ENCODE measurements at regions not wholly inside any gene's neighbourhood (a gene's known extent, or its start where the extent isn't known, plus 50 kb on each side); places are given as distances from the start of the nearest gene placed in this dataset.
A peak's percentile ranks its signal among the peaks of the same experiment; 100 is the strongest.

DNA sequence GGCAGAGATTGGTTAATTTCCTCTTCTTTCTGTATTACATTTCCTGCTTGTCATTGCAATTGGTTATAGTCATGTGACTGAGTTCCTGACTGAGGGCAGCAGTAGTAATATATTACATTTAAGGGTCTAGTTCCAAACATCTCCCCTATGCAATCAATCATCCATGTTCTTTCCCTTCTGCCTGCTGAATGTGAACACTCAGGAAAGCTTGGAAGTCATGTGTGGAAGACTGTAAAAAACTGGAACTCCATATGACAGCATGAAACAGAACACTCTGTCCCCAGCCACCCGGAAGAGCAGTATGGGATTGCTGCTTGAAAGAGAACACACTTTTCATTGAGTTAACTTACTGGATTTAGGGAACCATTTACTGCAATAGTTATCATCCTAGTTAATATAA, 459.7 kb upstream of the SEMA3A start:
- Histone ChIP-seq H3K27ac (ENCODE audit: low read depth, low read length) (no peak overlapping the region), H3K9me3 (ENCODE audit: control insufficient read depth, insufficient read depth, low read length) (no peaks in the 10 kb centered on the region), H3K36me3 (ENCODE audit: control insufficient read depth, insufficient read depth, low read length) (no peaks in the 10 kb centered on the region), H3K27me3 (ENCODE audit: control insufficient read depth, insufficient read depth, low read length) (no peaks in the 10 kb centered on the region), H3K4me1 (ENCODE audit: control insufficient read depth, insufficient read depth, low read length) (no peaks in the 10 kb centered on the region), H3K4me3 (ENCODE audit: low read depth, low read length) (no peak overlapping the region)
- no CpG with 5 or more reads among the region's 1 CpG for WGBS (ENCODE audit: insufficient coverage)
- no peak for DNase-seq (ENCODE audit: low read depth in 4 of 6, low spot score in 6 of 6)

DNA sequence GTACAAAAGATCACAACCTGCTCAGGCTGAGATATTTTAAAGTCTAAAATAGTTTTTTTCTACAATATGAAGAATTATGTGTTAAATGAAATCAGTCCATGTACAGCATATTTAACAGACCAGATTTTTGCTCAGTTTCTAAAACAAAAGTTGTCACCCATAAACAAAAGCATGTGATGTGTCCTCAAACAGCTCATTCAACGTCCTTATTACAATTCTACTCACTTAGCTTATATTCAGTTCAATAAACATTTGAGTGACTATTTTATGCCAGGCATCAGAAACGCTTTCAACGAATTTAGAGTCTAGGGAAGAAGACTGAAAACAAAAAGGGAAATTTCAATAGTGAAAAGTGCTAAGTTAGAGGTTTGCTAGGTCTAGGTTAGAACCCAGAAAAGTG, 457.3 kb upstream of the SEMA3A start:
- 0% methylated on average over 2 of the region's 3 CpGs for WGBS (ENCODE audit: insufficient coverage)
- Histone ChIP-seq H3K4me3 (ENCODE audit: low read depth, low read length) (no peak overlapping the region), H3K9me3 (ENCODE audit: control insufficient read depth, insufficient read depth, low read length) (no peaks in the 10 kb centered on the region), H3K27ac (ENCODE audit: low read depth, low read length) (no peak overlapping the region), H3K4me1 (ENCODE audit: control insufficient read depth, insufficient read depth, low read length) (no peaks in the 10 kb centered on the region), H3K36me3 (ENCODE audit: control insufficient read depth, insufficient read depth, low read length) (no peaks in the 10 kb centered on the region), H3K27me3 (ENCODE audit: control insufficient read depth, insufficient read depth, low read length) (no peaks in the 10 kb centered on the region)
- DNase-seq (ENCODE audit: low read depth in 4 of 6, low spot score in 6 of 6) = peak in 1 of 6 donors; percentile 20

DNA sequence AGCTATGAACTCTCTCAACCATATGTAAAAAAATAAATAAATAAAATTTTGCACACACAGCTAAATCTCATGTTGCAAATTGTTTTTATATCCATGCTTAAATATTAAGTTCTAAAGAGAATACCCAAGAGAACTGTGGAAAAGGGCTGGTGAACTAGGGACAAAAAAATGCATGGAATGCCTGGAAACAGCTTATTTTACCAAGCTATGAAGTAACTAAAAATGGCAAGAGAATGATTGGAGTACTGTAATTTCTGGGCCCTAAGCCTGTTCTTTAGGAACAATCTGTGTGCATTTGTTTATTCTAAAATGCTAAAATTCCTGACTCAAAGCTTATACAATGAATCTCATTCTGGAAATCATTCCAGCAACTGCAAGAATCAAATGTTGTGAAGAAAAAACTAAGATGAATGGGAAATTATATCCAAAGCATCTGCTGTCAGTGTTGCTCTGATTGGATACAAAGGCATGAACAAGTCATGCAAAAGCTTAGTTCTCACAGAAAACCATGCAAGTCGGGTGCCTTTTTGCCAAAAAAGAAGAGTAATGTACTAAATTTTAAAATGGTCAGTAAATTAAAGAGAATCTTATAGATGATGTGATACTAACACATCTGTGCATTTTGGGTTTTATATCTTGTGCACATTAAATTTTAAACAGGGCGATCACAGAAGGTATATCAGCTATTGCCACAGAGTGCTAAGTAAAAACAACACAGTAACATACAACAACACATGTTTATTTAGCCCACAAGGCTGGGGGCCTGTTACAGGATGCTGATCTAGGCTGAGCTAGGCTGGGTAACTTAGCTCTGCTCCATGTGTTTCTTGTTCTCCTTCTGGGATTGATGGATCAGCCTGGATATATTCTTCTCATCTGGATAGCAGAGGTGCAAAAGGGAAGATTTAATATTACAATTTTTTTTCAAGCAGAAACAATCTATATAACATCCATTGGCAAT, 453.5 kb upstream of the SEMA3A start:
- no peaks in the 10 kb centered on the region for H3K27me3 ChIP-seq (ENCODE audit: control insufficient read depth, insufficient read depth, low read length)
- peak in 1 of 6 donors; percentile 66 for DNase-seq (ENCODE audit: low read depth in 4 of 6, low spot score in 6 of 6)
- H3K9me3 ChIP-seq (ENCODE audit: control insufficient read depth, insufficient read depth, low read length) = no peaks in the 10 kb centered on the region
- no peaks in the 10 kb centered on the region for H3K36me3 ChIP-seq (ENCODE audit: control insufficient read depth, insufficient read depth, low read length)
- H3K4me3 ChIP-seq (ENCODE audit: low read depth, low read length) = no peak overlapping the region
- no peaks in the 10 kb centered on the region for H3K4me1 ChIP-seq (ENCODE audit: control insufficient read depth, insufficient read depth, low read length)
- peak overlapping the region; percentile 15 for H3K27ac ChIP-seq (ENCODE audit: low read depth, low read length)
- WGBS (ENCODE audit: insufficient coverage) = 50% methylated on average over 1 of the region's 2 CpGs

DNA sequence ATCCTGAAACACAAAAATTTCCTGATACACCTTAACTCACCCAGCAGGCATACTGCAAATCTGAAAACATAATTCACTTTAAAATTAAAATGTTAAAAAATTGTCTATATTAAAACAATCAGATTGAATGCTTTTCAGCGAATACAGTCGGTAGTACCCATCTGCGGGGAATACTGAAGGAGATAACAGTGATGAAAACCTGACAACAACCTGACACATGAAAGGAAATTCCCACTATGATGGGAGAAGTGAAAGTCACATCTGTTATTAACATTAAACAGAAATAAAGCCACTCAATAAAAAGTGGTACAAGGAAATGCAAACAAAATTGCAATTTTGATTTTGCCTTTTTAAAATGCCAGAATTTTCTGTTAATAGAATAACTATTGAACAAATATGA, 448.0 kb upstream of the SEMA3A start:
- no peaks in the 10 kb centered on the region for H3K4me1 ChIP-seq (ENCODE audit: control insufficient read depth, insufficient read depth, low read length)
- no peaks in the 10 kb centered on the region for H3K9me3 ChIP-seq (ENCODE audit: control insufficient read depth, insufficient read depth, low read length)
- DNase-seq (ENCODE audit: low read depth in 4 of 6, low spot score in 6 of 6) = no peak
- no peak overlapping the region for H3K4me3 ChIP-seq (ENCODE audit: low read depth, low read length)
- H3K27ac ChIP-seq (ENCODE audit: low read depth, low read length) = no peak overlapping the region
- no peaks in the 10 kb centered on the region for H3K27me3 ChIP-seq (ENCODE audit: control insufficient read depth, insufficient read depth, low read length)
- H3K36me3 ChIP-seq (ENCODE audit: control insufficient read depth, insufficient read depth, low read length) = no peaks in the 10 kb centered on the region
- no CpG with 5 or more reads among the region's 3 CpGs for WGBS (ENCODE audit: insufficient coverage)

DNA sequence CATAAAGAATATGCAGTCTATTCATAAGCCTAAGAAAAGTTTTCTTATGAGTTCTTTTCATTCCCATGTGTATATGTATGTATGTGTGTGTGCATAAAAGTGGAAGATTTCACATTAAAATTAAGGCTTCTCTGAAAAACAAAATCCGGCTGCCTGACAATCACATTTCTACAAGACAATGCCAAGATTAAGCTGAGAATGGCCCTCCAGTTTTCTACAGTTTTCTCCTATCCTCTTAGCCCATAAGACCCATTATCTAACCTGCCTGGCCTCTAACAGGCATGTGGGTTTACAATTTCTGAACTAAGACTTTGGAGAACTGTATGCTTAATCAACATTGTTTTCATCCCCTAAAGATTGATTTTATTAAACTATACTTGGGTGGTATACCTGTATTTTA, 446.0 kb upstream of the SEMA3A start:
- Histone ChIP-seq H3K9me3 (ENCODE audit: control insufficient read depth, insufficient read depth, low read length) (peaks cover 2% of the 10 kb centered on the region), H3K27ac (ENCODE audit: low read depth, low read length) (no peak overlapping the region), H3K4me3 (ENCODE audit: low read depth, low read length) (no peak overlapping the region), H3K27me3 (ENCODE audit: control insufficient read depth, insufficient read depth, low read length) (no peaks in the 10 kb centered on the region), H3K4me1 (ENCODE audit: control insufficient read depth, insufficient read depth, low read length) (no peaks in the 10 kb centered on the region), H3K36me3 (ENCODE audit: control insufficient read depth, insufficient read depth, low read length) (no peaks in the 10 kb centered on the region)
- no peak for DNase-seq (ENCODE audit: low read depth in 4 of 6, low spot score in 6 of 6)
- WGBS (ENCODE audit: insufficient coverage) = no CpG with 5 or more reads among the region's 1 CpG

DNA sequence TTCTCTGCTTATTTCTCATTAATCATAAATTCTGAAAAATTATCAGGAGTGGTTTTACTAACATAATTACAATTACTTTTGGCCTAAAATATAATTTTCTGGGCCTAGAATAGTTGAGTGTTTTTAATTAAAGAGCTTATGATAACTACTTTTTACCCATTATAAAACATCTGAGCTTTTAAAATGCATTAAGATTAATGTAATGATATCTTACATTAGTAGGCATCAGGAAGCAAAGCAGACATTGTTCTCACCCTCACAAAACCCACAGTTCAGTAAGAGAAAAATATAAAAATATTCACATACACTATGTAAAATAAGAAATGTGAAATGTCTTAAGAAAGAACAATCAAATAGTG, 443.7 kb upstream of the SEMA3A start:
- Histone ChIP-seq H3K27me3 (ENCODE audit: control insufficient read depth, insufficient read depth, low read length) (no peaks in the 10 kb centered on the region), H3K4me1 (ENCODE audit: control insufficient read depth, insufficient read depth, low read length) (no peaks in the 10 kb centered on the region), H3K36me3 (ENCODE audit: control insufficient read depth, insufficient read depth, low read length) (no peaks in the 10 kb centered on the region), H3K27ac (ENCODE audit: low read depth, low read length) (no peak overlapping the region), H3K9me3 (ENCODE audit: control insufficient read depth, insufficient read depth, low read length) (peaks cover 2% of the 10 kb centered on the region), H3K4me3 (ENCODE audit: low read depth, low read length) (no peak overlapping the region)
- no peak for DNase-seq (ENCODE audit: low read depth in 4 of 6, low spot score in 6 of 6)

DNA sequence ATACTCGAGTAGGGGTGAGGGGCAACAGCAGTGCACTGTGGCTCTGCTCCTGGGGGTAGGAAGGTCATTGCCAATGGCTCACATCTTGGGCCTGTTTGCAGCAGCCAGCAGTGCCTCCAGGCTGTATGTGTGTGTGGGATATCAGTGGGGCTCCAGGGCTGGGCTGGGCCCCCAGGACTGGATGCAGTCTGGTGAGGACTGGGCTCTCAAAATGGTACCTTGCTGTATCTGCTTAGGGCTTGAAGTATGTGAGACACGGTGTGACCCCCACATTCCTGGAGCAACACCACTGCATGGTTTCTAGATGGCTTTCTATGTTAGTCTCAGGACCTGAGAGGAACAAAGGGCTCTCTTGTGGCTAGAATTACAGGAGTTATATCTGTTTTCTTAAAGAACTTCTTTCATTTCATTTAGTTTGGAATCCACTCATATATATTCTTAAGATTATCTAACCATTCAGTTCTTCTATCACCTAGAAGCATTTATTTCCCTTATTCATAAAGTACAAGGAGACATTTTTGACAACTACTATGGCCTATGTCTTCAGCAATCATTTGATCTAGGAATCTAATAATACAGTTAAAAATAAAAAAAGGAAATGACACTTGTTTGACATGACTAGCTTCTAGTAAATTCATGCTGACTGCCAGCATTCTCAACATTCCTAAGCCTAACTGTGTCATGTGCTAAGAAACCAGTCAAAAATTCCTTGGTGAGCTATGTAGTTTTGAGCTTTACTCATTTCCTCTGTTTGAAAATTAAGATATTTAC, 443.2 kb upstream of the SEMA3A start:
- no peak overlapping the region for H3K4me3 ChIP-seq (ENCODE audit: low read depth, low read length)
- 75% methylated on average over 2 of the region's 2 CpGs for WGBS (ENCODE audit: insufficient coverage)
- H3K27me3 ChIP-seq (ENCODE audit: control insufficient read depth, insufficient read depth, low read length) = no peaks in the 10 kb centered on the region
- no peaks in the 10 kb centered on the region for H3K36me3 ChIP-seq (ENCODE audit: control insufficient read depth, insufficient read depth, low read length)
- DNase-seq (ENCODE audit: low read depth in 4 of 6, low spot score in 6 of 6) = peak in 1 of 6 donors; percentile 26
- H3K9me3 ChIP-seq (ENCODE audit: control insufficient read depth, insufficient read depth, low read length) = peaks cover 2% of the 10 kb centered on the region
- no peak overlapping the region for H3K27ac ChIP-seq (ENCODE audit: low read depth, low read length)
- no peaks in the 10 kb centered on the region for H3K4me1 ChIP-seq (ENCODE audit: control insufficient read depth, insufficient read depth, low read length)

DNA sequence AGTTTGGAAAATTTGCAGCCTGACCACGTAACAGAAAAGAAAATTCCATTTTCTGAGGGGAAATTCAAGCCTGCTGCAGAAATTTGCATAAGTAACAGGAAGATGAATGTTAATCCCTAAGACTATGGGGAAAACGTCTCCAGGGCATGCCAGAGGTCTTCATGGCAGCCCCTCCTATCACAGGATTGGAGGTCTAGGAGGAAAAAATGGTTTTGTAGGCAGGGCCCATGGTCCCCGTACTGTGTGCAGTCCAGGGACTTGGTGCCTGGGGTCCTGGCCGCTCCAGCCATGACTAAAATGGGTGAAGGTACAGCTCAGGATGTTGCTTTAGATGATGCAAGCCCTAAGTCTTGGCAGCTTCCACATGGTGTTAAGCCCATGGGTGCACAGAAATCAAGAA, 437.3 kb upstream of the SEMA3A start:
- 62% methylated on average over 4 of the region's 4 CpGs for WGBS (ENCODE audit: insufficient coverage)
- Histone ChIP-seq H3K4me1 (ENCODE audit: control insufficient read depth, insufficient read depth, low read length) (no peaks in the 10 kb centered on the region), H3K9me3 (ENCODE audit: control insufficient read depth, insufficient read depth, low read length) (peaks cover 12% of the 10 kb centered on the region), H3K36me3 (ENCODE audit: control insufficient read depth, insufficient read depth, low read length) (no peaks in the 10 kb centered on the region), H3K27me3 (ENCODE audit: control insufficient read depth, insufficient read depth, low read length) (no peaks in the 10 kb centered on the region), H3K27ac (ENCODE audit: low read depth, low read length) (no peak overlapping the region), H3K4me3 (ENCODE audit: low read depth, low read length) (no peak overlapping the region)
- DNase-seq (ENCODE audit: low read depth in 4 of 6, low spot score in 6 of 6) = no peak

DNA sequence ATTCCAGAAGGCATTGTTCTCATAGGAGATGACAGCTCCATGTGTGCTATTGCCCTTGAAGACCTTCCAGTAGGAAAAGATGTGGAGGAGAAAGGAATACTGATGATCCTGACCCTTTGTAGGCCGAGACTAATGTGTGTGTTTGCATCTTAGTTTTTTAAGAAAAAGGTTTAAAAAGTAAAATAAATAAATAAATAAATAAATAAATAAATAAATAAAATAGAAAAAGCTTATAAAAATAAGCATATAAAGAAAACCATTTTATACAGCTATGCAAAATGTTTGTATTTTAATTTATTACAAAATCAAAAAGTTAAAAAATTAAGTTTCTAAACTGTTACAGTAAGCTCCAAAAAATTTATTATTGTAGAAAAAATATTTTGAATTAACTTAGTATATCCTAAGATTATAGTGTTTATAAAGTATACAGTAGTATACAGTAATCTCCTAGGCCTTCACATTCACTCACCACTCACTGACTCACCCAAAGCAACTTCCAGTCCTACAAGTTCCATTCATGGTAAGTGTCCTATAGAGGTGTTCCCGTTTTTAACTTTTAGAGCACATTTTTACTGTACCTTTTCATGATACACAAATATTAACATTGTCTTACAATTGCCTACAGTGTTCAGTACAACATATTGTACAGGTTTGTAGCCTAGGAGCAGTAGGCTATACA, 435.2 kb upstream of the SEMA3A start:
- Histone ChIP-seq H3K27me3 (ENCODE audit: control insufficient read depth, insufficient read depth, low read length) (no peaks in the 10 kb centered on the region), H3K9me3 (ENCODE audit: control insufficient read depth, insufficient read depth, low read length) (peaks cover 10% of the 10 kb centered on the region), H3K36me3 (ENCODE audit: control insufficient read depth, insufficient read depth, low read length) (no peaks in the 10 kb centered on the region), H3K4me3 (ENCODE audit: low read depth, low read length) (no peak overlapping the region), H3K27ac (ENCODE audit: low read depth, low read length) (no peak overlapping the region), H3K4me1 (ENCODE audit: control insufficient read depth, insufficient read depth, low read length) (no peaks in the 10 kb centered on the region)
- DNase-seq (ENCODE audit: low read depth in 4 of 6, low spot score in 6 of 6) = no peak
- no CpG with 5 or more reads among the region's 2 CpGs for WGBS (ENCODE audit: insufficient coverage)

Data from spinal cord (tissue), 9 donors.